ENCODE measurements at regions not wholly inside any gene's neighbourhood (a gene's known extent, or its start where the extent isn't known, plus 50 kb on each side); places are given as distances from the start of the nearest gene placed in this dataset.
"Not testable (repeated sequence)": the region's sequence is repeated elsewhere in the genome, so short reads cannot be mapped to it uniquely, and the experiment has no call there.

- no peak for DNase-seq (ENCODE audit: low read depth)
These were observed 997.4 kb upstream of the GYPC start for GRCh38 chr2:125658583-125658982.

GRCh38 chr2:125660369-125660768, 995.6 kb upstream of the GYPC start:
- H3K4me3 ChIP-seq (ENCODE audit: low read depth, low read length); DNase-seq (ENCODE audit: low read depth): not testable (repeated sequence)

More at GRCh38 chr2:125658583-125658982, 997.4 kb upstream of the GYPC start:
- no peak for TF ChIP-seq CTCF (IDR thresholded peaks at IDR 0.05; ENCODE audit: insufficient read depth, low read depth, low read length)
- no peak overlapping the region for H3K4me3 ChIP-seq (ENCODE audit: low read depth, low read length)

- H3K4me3 ChIP-seq (ENCODE audit: low read depth, low read length): no peak overlapping the region
- DNase-seq (ENCODE audit: low read depth): no peak
- TF ChIP-seq CTCF (IDR thresholded peaks at IDR 0.05; ENCODE audit: insufficient read depth, low read depth, low read length): no peak
These were observed 988.3 kb upstream of the GYPC start for GRCh38 chr2:125667630-125668029.

- no peak for DNase-seq (ENCODE audit: low read depth)
- no peak overlapping the region for H3K4me3 ChIP-seq (ENCODE audit: low read depth, low read length)
- TF ChIP-seq CTCF (IDR thresholded peaks at IDR 0.05; ENCODE audit: insufficient read depth, low read depth, low read length): no peak
These were observed 976.1 kb upstream of the GYPC start for GRCh38 chr2:125679903-125680302.

- no peak for TF ChIP-seq CTCF (IDR thresholded peaks at IDR 0.05; ENCODE audit: insufficient read depth, low read depth, low read length)
- DNase-seq (ENCODE audit: low read depth): no peak
- H3K4me3 ChIP-seq (ENCODE audit: low read depth, low read length): no peak overlapping the region
These were observed 975.1 kb upstream of the GYPC start for GRCh38 chr2:125680809-125681208.

- no peak overlapping the region for H3K4me3 ChIP-seq (ENCODE audit: low read depth, low read length)
- no peak for DNase-seq (ENCODE audit: low read depth)
- no peak for TF ChIP-seq CTCF (IDR thresholded peaks at IDR 0.05; ENCODE audit: insufficient read depth, low read depth, low read length)
These were observed 974.4 kb upstream of the GYPC start for GRCh38 chr2:125681576-125681975.

GRCh38 chr2:125681976-125682805, 973.8 kb upstream of the GYPC start:
- TF ChIP-seq CTCF (IDR thresholded peaks at IDR 0.05; ENCODE audit: insufficient read depth, low read depth, low read length): no peak

More at GRCh38 chr2:125681976-125682805, 973.8 kb upstream of the GYPC start:
- no peak for DNase-seq (ENCODE audit: low read depth)
- no peak overlapping the region for H3K4me3 ChIP-seq (ENCODE audit: low read depth, low read length)
